SU-DHL-6 (cell line): ENCODE measurements at regions not wholly inside any gene's neighbourhood (a gene's known extent, or its start where the extent isn't known, plus 50 kb on each side); places are given as distances from the start of the nearest gene placed in this dataset.

Experiments used
- CTCF ChIP-seq: fragments of 200-600 bp; sonication (generic); IDR thresholded peaks from one replicate; pipeline ENCODE4 v1.5.1; 2017; ENCODE audit warnings: antibody characterized with exemption, mild to moderate bottlenecking, low read length, moderate library complexity; ENCODE audit not compliant: insufficient read depth, poor library complexity, severe bottlenecking
- EZH2phosphoT487 ChIP-seq: fragments of 200-600 bp; sonication (generic), shearing (Covaris generic); conservative IDR thresholded peaks from 2 replicates; pipeline ENCODE4 v1.6.1; 2018; ENCODE audit warnings: mild to moderate bottlenecking, antibody characterized with exemption, low read length, moderate library complexity, mixed read lengths

GRCh38 chr4:160717848-160718247, 1446.0 kb downstream of the FSTL5 start:
- TF ChIP-seq CTCF (no peak), EZH2phosphoT487 (no peak)
